ENCODE measurements at regions not wholly inside any gene's neighbourhood (a gene's known extent, or its start where the extent isn't known, plus 50 kb on each side); places are given as distances from the start of the nearest gene placed in this dataset.
"Not testable (repeated sequence)": the region's sequence is repeated elsewhere in the genome, so short reads cannot be mapped to it uniquely, and the experiment has no call there.

- Histone ChIP-seq H3K27ac (ENCODE audit: low read depth in 1 of 2, low read length in 1 of 2) (no peak overlapping the region), H3K9me3 (ENCODE audit: control insufficient read depth in 4 of 4, insufficient read depth in 3 of 4, low read length in 3 of 4) (peaks cover 0 to 4% (median 1%) of the 10 kb centered on the region in 4 donors), H3K27me3 (ENCODE audit: control insufficient read depth in 3 of 3, insufficient read depth in 3 of 3, low read length in 2 of 3) (no peaks in the 10 kb centered on the region), H3K9ac (ENCODE audit: insufficient read depth in 1 of 2, low read length in 2 of 2) (no peak overlapping the region), H3K4me3 (no peak overlapping the region), H3K36me3 (ENCODE audit: control insufficient read depth in 4 of 4, insufficient read depth in 4 of 4, low read length in 4 of 4) (no peaks in the 10 kb centered on the region), H3K4me1 (ENCODE audit: control insufficient read depth in 5 of 5, insufficient read depth in 5 of 5, low read length in 5 of 5) (no peaks in the 10 kb centered on the region)
- ATAC-seq (ENCODE audit: insufficient read depth, low FRiP score): no peak
- DNase-seq: no peak
- TF ChIP-seq, protein P1, sequence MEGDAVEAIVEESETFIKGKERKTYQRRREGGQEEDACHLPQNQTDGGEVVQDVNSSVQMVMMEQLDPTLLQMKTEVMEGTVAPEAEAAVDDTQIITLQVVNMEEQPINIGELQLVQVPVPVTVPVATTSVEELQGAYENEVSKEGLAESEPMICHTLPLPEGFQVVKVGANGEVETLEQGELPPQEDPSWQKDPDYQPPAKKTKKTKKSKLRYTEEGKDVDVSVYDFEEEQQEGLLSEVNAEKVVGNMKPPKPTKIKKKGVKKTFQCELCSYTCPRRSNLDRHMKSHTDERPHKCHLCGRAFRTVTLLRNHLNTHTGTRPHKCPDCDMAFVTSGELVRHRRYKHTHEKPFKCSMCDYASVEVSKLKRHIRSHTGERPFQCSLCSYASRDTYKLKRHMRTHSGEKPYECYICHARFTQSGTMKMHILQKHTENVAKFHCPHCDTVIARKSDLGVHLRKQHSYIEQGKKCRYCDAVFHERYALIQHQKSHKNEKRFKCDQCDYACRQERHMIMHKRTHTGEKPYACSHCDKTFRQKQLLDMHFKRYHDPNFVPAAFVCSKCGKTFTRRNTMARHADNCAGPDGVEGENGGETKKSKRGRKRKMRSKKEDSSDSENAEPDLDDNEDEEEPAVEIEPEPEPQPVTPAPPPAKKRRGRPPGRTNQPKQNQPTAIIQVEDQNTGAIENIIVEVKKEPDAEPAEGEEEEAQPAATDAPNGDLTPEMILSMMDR (IDR thresholded peaks at IDR 0.05; ENCODE audit: control extremely low read depth, extremely low read depth): no peak
These were observed 722.4 kb upstream of the NOVA1 start for GRCh38 chr14:27320261-27320660.

GRCh38 chr14:27327095-27327494 is 729.3 kb upstream of the NOVA1 start:
- Histone ChIP-seq H3K27me3 (ENCODE audit: control insufficient read depth in 3 of 3, insufficient read depth in 3 of 3, low read length in 2 of 3) (no peaks in the 10 kb centered on the region), H3K4me3 (no peak overlapping the region), H3K36me3 (ENCODE audit: control insufficient read depth in 4 of 4, insufficient read depth in 4 of 4, low read length in 4 of 4) (no peaks in the 10 kb centered on the region), H3K9ac (ENCODE audit: insufficient read depth in 1 of 2, low read length in 2 of 2) (no peak overlapping the region), H3K9me3 (ENCODE audit: control insufficient read depth in 4 of 4, insufficient read depth in 3 of 4, low read length in 3 of 4) (peaks cover 0 to 4% (median 2%) of the 10 kb centered on the region in 4 donors), H3K4me1 (ENCODE audit: control insufficient read depth in 5 of 5, insufficient read depth in 5 of 5, low read length in 5 of 5) (no peaks in the 10 kb centered on the region), H3K27ac (ENCODE audit: low read depth in 1 of 2, low read length in 1 of 2) (no peak overlapping the region)
- DNase-seq: no peak
- WGBS, 2 donors: 62% methylated on average over 3 of the region's 3 CpGs
- TF ChIP-seq, protein P1 (IDR thresholded peaks at IDR 0.05; ENCODE audit: control extremely low read depth, extremely low read depth): no peak
- ATAC-seq (ENCODE audit: insufficient read depth, low FRiP score): no peak

GRCh38 chr14:27338012-27338411 is 740.2 kb upstream of the NOVA1 start:
- H3K4me1 ChIP-seq (ENCODE audit: control insufficient read depth in 5 of 5, insufficient read depth in 5 of 5, low read length in 5 of 5): no peaks in the 10 kb centered on the region
- TF ChIP-seq, protein P1 (IDR thresholded peaks at IDR 0.05; ENCODE audit: control extremely low read depth, extremely low read depth): no peak
- H3K27me3 ChIP-seq (ENCODE audit: control insufficient read depth in 3 of 3, insufficient read depth in 3 of 3, low read length in 2 of 3): no peaks in the 10 kb centered on the region
- ATAC-seq (ENCODE audit: insufficient read depth, low FRiP score) (no peak), DNase-seq (no peak)
- H3K36me3 ChIP-seq (ENCODE audit: control insufficient read depth in 4 of 4, insufficient read depth in 4 of 4, low read length in 4 of 4): no peaks in the 10 kb centered on the region
- no peak overlapping the region for H3K27ac ChIP-seq (ENCODE audit: low read depth in 1 of 2, low read length in 1 of 2)
- H3K9ac ChIP-seq (ENCODE audit: insufficient read depth in 1 of 2, low read length in 2 of 2): no peak overlapping the region
- 75 to 88% methylated on average over 2 of the region's 2 CpGs for WGBS, 2 donors
- no peak overlapping the region for H3K4me3 ChIP-seq
- H3K9me3 ChIP-seq (ENCODE audit: control insufficient read depth in 4 of 4, insufficient read depth in 3 of 4, low read length in 3 of 4): peaks cover 0 to under 1% (median 0%) of the 10 kb centered on the region in 4 donors

DNA sequence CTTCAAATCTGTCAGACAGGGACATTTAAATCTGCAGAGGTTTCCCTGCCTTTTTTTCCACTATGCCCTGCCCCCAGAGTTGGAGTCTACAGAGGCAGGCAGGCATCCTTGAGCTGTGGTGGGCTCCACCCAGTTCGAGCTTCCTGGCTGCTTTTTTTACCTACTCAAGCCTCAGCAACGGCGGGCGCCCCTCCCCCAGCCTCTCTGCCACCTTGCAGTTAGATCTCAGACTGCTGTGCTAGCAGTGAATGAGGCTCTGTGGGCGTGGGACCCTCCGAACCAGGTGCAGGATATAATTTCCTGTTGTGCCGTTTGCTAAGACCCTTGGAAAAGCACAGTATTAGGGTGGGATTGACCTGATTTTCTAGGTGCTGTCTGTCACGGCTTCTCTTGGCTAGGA is 765.2 kb upstream of the NOVA1 start:
- H3K9me3 ChIP-seq (ENCODE audit: control insufficient read depth in 4 of 4, insufficient read depth in 3 of 4, low read length in 3 of 4); H3K9ac ChIP-seq (ENCODE audit: insufficient read depth in 1 of 2, low read length in 2 of 2); H3K4me1 ChIP-seq (ENCODE audit: control insufficient read depth in 5 of 5, insufficient read depth in 5 of 5, low read length in 5 of 5); H3K36me3 ChIP-seq (ENCODE audit: control insufficient read depth in 4 of 4, insufficient read depth in 4 of 4, low read length in 4 of 4); H3K27ac ChIP-seq (ENCODE audit: low read depth in 1 of 2, low read length in 1 of 2); ATAC-seq (ENCODE audit: insufficient read depth, low FRiP score); H3K4me3 ChIP-seq; DNase-seq; H3K27me3 ChIP-seq (ENCODE audit: control insufficient read depth in 3 of 3, insufficient read depth in 3 of 3, low read length in 2 of 3): not testable (repeated sequence)
- WGBS, 2 donors: 70 to 82% methylated on average over 8 of the region's 8 CpGs

Data from lung (tissue), 11 donors.